Neuronal stem cell (in vitro differentiated cells): ENCODE measurements at regions not wholly inside any gene's neighbourhood (a gene's known extent, or its start where the extent isn't known, plus 50 kb on each side); places are given as distances from the start of the nearest gene placed in this dataset.

Source experiments
- DNase-seq: peaks from one replicate; pipeline ENCODE4 v3.0.0-alpha.2; 2013; ENCODE audit warnings: low spot score
- H2AFZ ChIP-seq: one replicate; pipeline ENCODE4 v1.6.1; 2013; ENCODE audit warnings: mild to moderate bottlenecking, low read length, inconsistent platforms
- H2AK5ac ChIP-seq: 2 replicates; pipeline ENCODE4 v1.6.1; 2013; ENCODE audit warnings: low read depth, mild to moderate bottlenecking, inconsistent platforms, low read length, moderate library complexity, mixed read lengths
- H2BK120ac ChIP-seq: 2 replicates; pipeline ENCODE4 v1.6.1; 2013; ENCODE audit warnings: low read depth, mild to moderate bottlenecking, inconsistent platforms, low read length, moderate library complexity, mixed read lengths
- H2BK12ac ChIP-seq: one replicate; pipeline ENCODE4 v1.6.1; 2013; ENCODE audit warnings: low read length, inconsistent platforms
- H2BK15ac ChIP-seq: 2 replicates; pipeline ENCODE4 v1.6.1; 2013; ENCODE audit warnings: mild to moderate bottlenecking, low read length, inconsistent platforms, mixed read lengths
- H2BK5ac ChIP-seq: one replicate; pipeline ENCODE4 v1.6.1; 2013; ENCODE audit warnings: inconsistent platforms, mild to moderate bottlenecking, low read length, moderate library complexity
- H3K14ac ChIP-seq: one replicate; pipeline ENCODE4 v1.6.1; 2013; ENCODE audit warnings: low read length, inconsistent platforms
- H3K18ac ChIP-seq: 2 replicates; pipeline ENCODE4 v1.6.1; 2013; ENCODE audit warnings: low read length, inconsistent platforms
- H3K23ac ChIP-seq: 2 replicates; pipeline ENCODE4 v1.6.1; 2013; ENCODE audit warnings: low read depth, mild to moderate bottlenecking, mixed read lengths, low read length, inconsistent platforms; ENCODE audit not compliant: poor library complexity
- H3K27ac ChIP-seq: replicated peaks from 3 replicates; pipeline ENCODE4 v1.5.1; 2013; ENCODE audit warnings: low read length, inconsistent platforms
- H3K27me3 ChIP-seq, 3 experiments: 2 replicates each; pipeline ENCODE4 v1.6.1; 2013; ENCODE audit warnings: low read length in 3 of 3, mild to moderate bottlenecking in 2 of 3, inconsistent platforms in 1 of 3, low read depth in 1 of 3, mixed read lengths in 1 of 3, moderate library complexity in 1 of 3; ENCODE audit not compliant: control insufficient read depth in 3 of 3, insufficient read depth in 3 of 3
- H3K36me3 ChIP-seq, 2 donors: replicated peaks in 1 of 2; 2 replicates each; pipeline ENCODE4 v1.6.1; 2013; ENCODE audit warnings: low read length in 2 of 2; ENCODE audit not compliant: control insufficient read depth in 2 of 2, insufficient read depth in 2 of 2
- H3K4ac ChIP-seq: 2 replicates; pipeline ENCODE4 v1.6.1; 2013; ENCODE audit warnings: inconsistent platforms, mild to moderate bottlenecking, low read length, moderate library complexity
- H3K4me1 ChIP-seq, 2 donors: 1 replicate in 1 of 2; 2 replicates in 1 of 2; pipeline ENCODE4 v1.6.1; 2013; ENCODE audit warnings: low read length in 2 of 2, low read depth in 1 of 2; ENCODE audit not compliant: control insufficient read depth in 2 of 2, insufficient read depth in 1 of 2
- H3K4me2 ChIP-seq: one replicate; pipeline ENCODE4 v1.6.1; 2013; ENCODE audit warnings: mild to moderate bottlenecking, low read length, inconsistent platforms; ENCODE audit not compliant: insufficient read depth, poor library complexity, severe bottlenecking
- H3K4me3 ChIP-seq, 2 donors: 2 replicates each; pipeline ENCODE4 v1.5.1; 2013; ENCODE audit warnings: low read length in 2 of 2, mild to moderate bottlenecking in 2 of 2, inconsistent platforms in 1 of 2, moderate library complexity in 1 of 2
- H3K79me1 ChIP-seq: one replicate; pipeline ENCODE4 v1.6.1; 2013; ENCODE audit warnings: low read depth, mild to moderate bottlenecking, inconsistent platforms, low read length, moderate library complexity
- H3K9ac ChIP-seq: one replicate; pipeline ENCODE4 v1.6.1; 2013; ENCODE audit warnings: mild to moderate bottlenecking, low read depth, low read length, inconsistent platforms; ENCODE audit not compliant: poor library complexity
- H3K9me3 ChIP-seq, 2 donors: replicated peaks in 1 of 2; 2 replicates each; pipeline versions ENCODE3 to v1.6.1; 2013; ENCODE audit warnings: low read length in 2 of 2, mild to moderate bottlenecking in 2 of 2, inconsistent platforms in 1 of 2, low read depth in 1 of 2, mixed read lengths in 1 of 2, moderate library complexity in 1 of 2; ENCODE audit not compliant: control insufficient read depth in 2 of 2, insufficient read depth in 1 of 2
- H4K8ac ChIP-seq: one replicate; pipeline ENCODE4 v1.6.1; 2013; ENCODE audit warnings: low read depth, mild to moderate bottlenecking, inconsistent platforms, low read length, moderate library complexity
- H4K91ac ChIP-seq: one replicate; pipeline ENCODE4 v1.6.1; 2013; ENCODE audit warnings: low read length, low read depth, mild to moderate bottlenecking, inconsistent platforms; ENCODE audit not compliant: poor library complexity
- WGBS, 2 donors: extraction: QIAGEN DNeasy Blood & Tissue Kit; methylation state at CpG; one replicate each; pipeline ENCODE4 v1.1.7; 2013; ENCODE audit warnings: missing lambda C conversion rate in 2 of 2, mixed read lengths in 1 of 2; ENCODE audit not compliant: insufficient read length in 2 of 2, insufficient replicate concordance in 1 of 2; ENCODE audit errors: extremely low coverage in 2 of 2; 5-methylcytosine and 5-hydroxymethylcytosine counted together

- Histone ChIP-seq H4K91ac (no peak overlapping the region), H2BK15ac (no peak overlapping the region), H3K9ac (no peak overlapping the region), H3K27me3 (peaks cover 0 to 21% (median 0%) of the 10 kb centered on the region in 3 experiments), H2BK12ac (no peak overlapping the region), H4K8ac (no peak overlapping the region), H2AFZ (no peak overlapping the region), H2BK5ac (no peak overlapping the region), H3K14ac (no peak overlapping the region), H3K18ac (no peak overlapping the region), H3K4me1 (no peaks in the 10 kb centered on the region), H3K4me2 (no peak overlapping the region), H3K36me3 (no peaks in the 10 kb centered on the region), H3K4ac (no peak overlapping the region), H3K27ac (no peak overlapping the region), H3K4me3 (no peak overlapping the region), H2BK120ac (no peak overlapping the region), H3K23ac (no peak overlapping the region), H3K79me1 (no peaks in the 10 kb centered on the region), H2AK5ac (no peak overlapping the region), H3K9me3 (peaks cover 0 to 3% of the 10 kb centered on the region in 2 donors)
- WGBS, 2 donors = no CpG with 5 or more reads among the region's 7 CpGs
- no peak for DNase-seq
Observed at GRCh38 chr16:11449716-11450115, 104.5 kb downstream of the RMI2 start.

- H2BK5ac ChIP-seq = no peak overlapping the region
- no peak overlapping the region for H2BK120ac ChIP-seq
- H3K27me3 ChIP-seq = peaks cover 0 to 21% (median 0%) of the 10 kb centered on the region in 3 experiments
- H4K91ac ChIP-seq = no peak overlapping the region
- H3K9ac ChIP-seq = no peak overlapping the region
- H3K36me3 ChIP-seq = no peaks in the 10 kb centered on the region
- H2BK12ac ChIP-seq = no peak overlapping the region
- H3K27ac ChIP-seq = no peak overlapping the region
- no peak overlapping the region for H4K8ac ChIP-seq
- no peak overlapping the region for H2BK15ac ChIP-seq
- peaks cover 0 to 3% of the 10 kb centered on the region in 2 donors for H3K9me3 ChIP-seq
- no peak overlapping the region for H3K4me3 ChIP-seq
- H3K23ac ChIP-seq = no peak overlapping the region
- H3K14ac ChIP-seq = no peak overlapping the region
- H2AK5ac ChIP-seq = no peak overlapping the region
- no peak overlapping the region for H3K18ac ChIP-seq
- H3K4me2 ChIP-seq = no peak overlapping the region
- no CpG with 5 or more reads among the region's 9 CpGs for WGBS, 2 donors
- H3K4me1 ChIP-seq = no peaks in the 10 kb centered on the region
- no peaks in the 10 kb centered on the region for H3K79me1 ChIP-seq
- H2AFZ ChIP-seq = no peak overlapping the region
- H3K4ac ChIP-seq = no peak overlapping the region
- DNase-seq = no peak
Observed at GRCh38 chr16:11450136-11450535, 104.9 kb downstream of the RMI2 start.

GRCh38 chr16:11452298-11452697 lies 107.0 kb downstream of the RMI2 start:
- H2BK12ac ChIP-seq = no peak overlapping the region
- H3K18ac ChIP-seq = no peak overlapping the region
- no peak overlapping the region for H2BK15ac ChIP-seq
- H3K27ac ChIP-seq = no peak overlapping the region
- no peak overlapping the region for H3K14ac ChIP-seq
- H3K4me3 ChIP-seq = no peak overlapping the region
- no peak for DNase-seq
- H2BK120ac ChIP-seq = no peak overlapping the region
- H2AFZ ChIP-seq = no peak overlapping the region
- H4K8ac ChIP-seq = no peak overlapping the region
- no peak overlapping the region for H2BK5ac ChIP-seq
- H2AK5ac ChIP-seq = no peak overlapping the region
- no peak overlapping the region for H3K4ac ChIP-seq
- H3K23ac ChIP-seq = no peak overlapping the region
- no peaks in the 10 kb centered on the region for H3K79me1 ChIP-seq
- no peaks in the 10 kb centered on the region for H3K4me1 ChIP-seq
- H3K4me2 ChIP-seq = no peak overlapping the region
- H3K9ac ChIP-seq = no peak overlapping the region
- H3K27me3 ChIP-seq = peaks cover 0 to 18% (median 0%) of the 10 kb centered on the region in 3 experiments
- H3K9me3 ChIP-seq = peaks cover 0 to 3% of the 10 kb centered on the region in 2 donors
- H4K91ac ChIP-seq = no peak overlapping the region
- no peaks in the 10 kb centered on the region for H3K36me3 ChIP-seq
- WGBS, 2 donors = no CpG with 5 or more reads among the region's 7 CpGs

GRCh38 chr16:11452746-11453389 lies 107.6 kb downstream of the RMI2 start:
- DNase-seq = no peak
- Histone ChIP-seq H2BK120ac (no peak overlapping the region), H3K18ac (no peak overlapping the region), H3K14ac (no peak overlapping the region), H2BK15ac (no peak overlapping the region), H2AFZ (no peak overlapping the region), H3K4me1 (no peaks in the 10 kb centered on the region), H3K27me3 (peaks cover 0 to 18% (median 0%) of the 10 kb centered on the region in 3 experiments), H3K27ac (no peak overlapping the region), H2AK5ac (no peak overlapping the region), H4K91ac (no peak overlapping the region), H3K23ac (no peak overlapping the region), H3K9me3 (peaks cover 0 to 3% of the 10 kb centered on the region in 2 donors), H2BK5ac (no peak overlapping the region), H3K4me3 (no peak overlapping the region), H3K4me2 (no peak overlapping the region), H2BK12ac (no peak overlapping the region), H3K4ac (no peak overlapping the region), H4K8ac (no peak overlapping the region), H3K9ac (no peak overlapping the region), H3K79me1 (no peaks in the 10 kb centered on the region), H3K36me3 (no peaks in the 10 kb centered on the region)
- WGBS, 2 donors = no CpG with 5 or more reads among the region's 5 CpGs
